AG04450 (cell line): ENCODE measurements at regions not wholly inside any gene's neighbourhood (a gene's known extent, or its start where the extent isn't known, plus 50 kb on each side); places are given as distances from the start of the nearest gene placed in this dataset.

Experiments used
- CTCF ChIA-PET: fragments of 300-600, 350-600 bp; formaldehyde crosslinking; extraction: SDS; loops from one replicate; lab custom pipeline; 2022; ENCODE audit warnings: antibody characterized with exemption, inconsistent platforms; lab: Charles Lee
- POLR2A ChIA-PET: fragments of 350-600 bp; formaldehyde crosslinking; extraction: SDS; loops from one replicate; lab custom pipeline; 2021; ENCODE audit warnings: antibody characterized with exemption, inconsistent platforms; lab: Yijun Ruan, JAX
- DNase-seq: peaks from one replicate; pipeline ENCODE4 v3.0.0-alpha.2; 2011; ENCODE audit warnings: low read depth, low spot score
- H3K27ac ChIP-seq: one replicate; pipeline ENCODE4 v1.5.1; 2012; ENCODE audit warnings: low read depth, low read length, control low read depth
- H3K27me3 ChIP-seq: one replicate; pipeline ENCODE4 v1.6.0; 2012; ENCODE audit warnings: low read length; ENCODE audit not compliant: control insufficient read depth, insufficient read depth
- H3K4me3 ChIP-seq: 2 replicates; pipeline ENCODE4 v1.5.1; 2011; ENCODE audit warnings: mild to moderate bottlenecking, low read depth, low read length, control low read depth
- H3K9me3 ChIP-seq: 2 replicates; pipeline ENCODE4 v1.5.1; 2012; ENCODE audit warnings: low read length; ENCODE audit not compliant: control insufficient read depth, insufficient read depth
- CTCF ChIP-seq: IDR thresholded peaks from 2 replicates; pipeline ENCODE4 v1.5.1; 2011; ENCODE audit warnings: low read depth, low read length, control low read depth, inconsistent platforms

- ChIA-PET POLR2A (no interaction called here), CTCF (no interaction called here)
- no peak overlapping the region for H3K27ac ChIP-seq
- no peaks in the 10 kb centered on the region for H3K27me3 ChIP-seq
- DNase-seq: no peak
- no peak overlapping the region for H3K4me3 ChIP-seq
- H3K9me3 ChIP-seq: no peaks in the 10 kb centered on the region
- TF ChIP-seq CTCF: no peak
These were observed 718.5 kb downstream of the CDH11 start for GRCh38 chr16:64403352-64403751.

- POLR2A ChIA-PET: no interaction called here
- CTCF ChIA-PET: no interaction called here
- DNase-seq: no peak
- Histone ChIP-seq H3K27ac (no peak overlapping the region), H3K27me3 (no peaks in the 10 kb centered on the region), H3K4me3 (no peak overlapping the region), H3K9me3 (no peaks in the 10 kb centered on the region)
- TF ChIP-seq CTCF: no peak
These were observed 723.1 kb downstream of the CDH11 start for GRCh38 chr16:64398793-64399192.

- Histone ChIP-seq H3K4me3 (no peak overlapping the region), H3K27ac (no peak overlapping the region), H3K9me3 (no peaks in the 10 kb centered on the region), H3K27me3 (no peaks in the 10 kb centered on the region)
- TF ChIP-seq CTCF: no peak
- DNase-seq: no peak
- POLR2A ChIA-PET: no interaction called here
- CTCF ChIA-PET: no interaction called here
These were observed 723.8 kb downstream of the CDH11 start for GRCh38 chr16:64397945-64398508.

GRCh38 chr16:64397042-64397441 lies 724.8 kb downstream of the CDH11 start:
- ChIA-PET CTCF (no interaction called here), POLR2A (no interaction called here)
- H3K27ac ChIP-seq: no peak overlapping the region
- no peaks in the 10 kb centered on the region for H3K9me3 ChIP-seq
- no peak overlapping the region for H3K4me3 ChIP-seq
- no peak for TF ChIP-seq CTCF
- no peak for DNase-seq
- no peaks in the 10 kb centered on the region for H3K27me3 ChIP-seq

- ChIA-PET POLR2A (no interaction called here), CTCF (no interaction called here)
- TF ChIP-seq CTCF: no peak
- Histone ChIP-seq H3K27ac (no peak overlapping the region), H3K4me3 (no peak overlapping the region), H3K9me3 (no peaks in the 10 kb centered on the region), H3K27me3 (no peaks in the 10 kb centered on the region)
- no peak for DNase-seq
These were observed 727.8 kb downstream of the CDH11 start for GRCh38 chr16:64394061-64394460.
